ENCODE measurements at regions not wholly inside any gene's neighbourhood (a gene's known extent, or its start where the extent isn't known, plus 50 kb on each side); places are given as distances from the start of the nearest gene placed in this dataset.

DNA sequence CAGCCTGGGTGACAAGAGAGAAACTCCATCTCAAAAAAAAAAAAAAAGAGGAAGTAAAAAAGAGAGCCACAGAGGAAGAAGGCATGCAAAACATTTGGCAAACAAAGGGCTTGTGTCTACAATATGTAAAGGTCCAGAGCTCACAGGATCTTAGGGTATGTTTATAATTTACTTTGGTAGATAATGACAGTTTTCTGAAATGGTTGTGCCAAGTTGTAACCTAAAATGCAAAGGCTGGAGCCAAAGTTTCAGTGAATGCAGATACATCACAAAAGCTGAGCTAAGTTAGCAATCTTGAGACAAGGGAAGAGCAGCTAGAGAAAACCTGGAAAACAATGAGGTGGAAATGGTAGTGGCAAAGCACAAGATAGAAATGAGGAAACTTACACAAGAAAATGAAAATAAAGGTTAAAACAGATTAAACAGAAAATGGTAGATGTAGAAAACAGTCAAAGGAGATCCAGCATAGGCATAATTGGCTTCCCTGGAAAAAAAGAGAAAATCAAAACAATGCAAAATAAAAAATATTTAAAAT is 77.5 kb upstream of the HK2 start:
- TF ChIP-seq, protein P1, sequence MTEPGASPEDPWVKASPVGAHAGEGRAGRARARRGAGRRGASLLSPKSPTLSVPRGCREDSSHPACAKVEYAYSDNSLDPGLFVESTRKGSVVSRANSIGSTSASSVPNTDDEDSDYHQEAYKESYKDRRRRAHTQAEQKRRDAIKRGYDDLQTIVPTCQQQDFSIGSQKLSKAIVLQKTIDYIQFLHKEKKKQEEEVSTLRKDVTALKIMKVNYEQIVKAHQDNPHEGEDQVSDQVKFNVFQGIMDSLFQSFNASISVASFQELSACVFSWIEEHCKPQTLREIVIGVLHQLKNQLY (CRISPR knock-in tag; IDR thresholded peaks at IDR 0.05) = no peak
- TF ChIP-seq, protein P2, sequence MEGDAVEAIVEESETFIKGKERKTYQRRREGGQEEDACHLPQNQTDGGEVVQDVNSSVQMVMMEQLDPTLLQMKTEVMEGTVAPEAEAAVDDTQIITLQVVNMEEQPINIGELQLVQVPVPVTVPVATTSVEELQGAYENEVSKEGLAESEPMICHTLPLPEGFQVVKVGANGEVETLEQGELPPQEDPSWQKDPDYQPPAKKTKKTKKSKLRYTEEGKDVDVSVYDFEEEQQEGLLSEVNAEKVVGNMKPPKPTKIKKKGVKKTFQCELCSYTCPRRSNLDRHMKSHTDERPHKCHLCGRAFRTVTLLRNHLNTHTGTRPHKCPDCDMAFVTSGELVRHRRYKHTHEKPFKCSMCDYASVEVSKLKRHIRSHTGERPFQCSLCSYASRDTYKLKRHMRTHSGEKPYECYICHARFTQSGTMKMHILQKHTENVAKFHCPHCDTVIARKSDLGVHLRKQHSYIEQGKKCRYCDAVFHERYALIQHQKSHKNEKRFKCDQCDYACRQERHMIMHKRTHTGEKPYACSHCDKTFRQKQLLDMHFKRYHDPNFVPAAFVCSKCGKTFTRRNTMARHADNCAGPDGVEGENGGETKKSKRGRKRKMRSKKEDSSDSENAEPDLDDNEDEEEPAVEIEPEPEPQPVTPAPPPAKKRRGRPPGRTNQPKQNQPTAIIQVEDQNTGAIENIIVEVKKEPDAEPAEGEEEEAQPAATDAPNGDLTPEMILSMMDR (IDR thresholded peaks at IDR 0.05) = no peak
- no peak for TF ChIP-seq NR3C1 (CRISPR knock-in tag; conservative IDR thresholded peaks at IDR 0.05; ENCODE audit: low read depth)
- no peak for TF ChIP-seq JUN (CRISPR knock-in tag; IDR thresholded peaks at IDR 0.05)
- no peak for TF ChIP-seq ZNF416 (CRISPR knock-in tag; IDR thresholded peaks at IDR 0.05)
- TF ChIP-seq TEAD4 (CRISPR knock-in tag; IDR thresholded peaks at IDR 0.05) = no peak
- no peak for TF ChIP-seq HMGA2 (CRISPR knock-in tag; IDR thresholded peaks at IDR 0.05)
- TF ChIP-seq, protein P3, sequence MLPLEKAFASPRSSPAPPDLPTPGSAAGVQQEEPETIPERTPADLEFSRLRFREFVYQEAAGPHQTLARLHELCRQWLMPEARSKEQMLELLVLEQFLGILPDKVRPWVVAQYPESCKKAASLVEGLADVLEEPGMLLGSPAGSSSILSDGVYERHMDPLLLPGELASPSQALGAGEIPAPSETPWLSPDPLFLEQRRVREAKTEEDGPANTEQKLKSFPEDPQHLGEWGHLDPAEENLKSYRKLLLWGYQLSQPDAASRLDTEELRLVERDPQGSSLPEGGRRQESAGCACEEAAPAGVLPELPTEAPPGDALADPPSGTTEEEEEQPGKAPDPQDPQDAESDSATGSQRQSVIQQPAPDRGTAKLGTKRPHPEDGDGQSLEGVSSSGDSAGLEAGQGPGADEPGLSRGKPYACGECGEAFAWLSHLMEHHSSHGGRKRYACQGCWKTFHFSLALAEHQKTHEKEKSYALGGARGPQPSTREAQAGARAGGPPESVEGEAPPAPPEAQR (CRISPR knock-in tag; IDR thresholded peaks at IDR 0.05) = no peak
- TF ChIP-seq, protein P4, sequence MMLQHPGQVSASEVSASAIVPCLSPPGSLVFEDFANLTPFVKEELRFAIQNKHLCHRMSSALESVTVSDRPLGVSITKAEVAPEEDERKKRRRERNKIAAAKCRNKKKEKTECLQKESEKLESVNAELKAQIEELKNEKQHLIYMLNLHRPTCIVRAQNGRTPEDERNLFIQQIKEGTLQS (CRISPR knock-in tag; conservative IDR thresholded peaks at IDR 0.05) = no peak
- TF ChIP-seq KAT7 (CRISPR knock-in tag; IDR thresholded peaks at IDR 0.05; ENCODE audit: borderline replicate concordance) = no peak
- no peak for TF ChIP-seq OVOL2 (CRISPR knock-in tag; IDR thresholded peaks at IDR 0.05; ENCODE audit: borderline replicate concordance)
- no peak for TF ChIP-seq ZBTB21 (CRISPR knock-in tag; IDR thresholded peaks at IDR 0.05; ENCODE audit: borderline replicate concordance)
- TF ChIP-seq, protein P5, sequence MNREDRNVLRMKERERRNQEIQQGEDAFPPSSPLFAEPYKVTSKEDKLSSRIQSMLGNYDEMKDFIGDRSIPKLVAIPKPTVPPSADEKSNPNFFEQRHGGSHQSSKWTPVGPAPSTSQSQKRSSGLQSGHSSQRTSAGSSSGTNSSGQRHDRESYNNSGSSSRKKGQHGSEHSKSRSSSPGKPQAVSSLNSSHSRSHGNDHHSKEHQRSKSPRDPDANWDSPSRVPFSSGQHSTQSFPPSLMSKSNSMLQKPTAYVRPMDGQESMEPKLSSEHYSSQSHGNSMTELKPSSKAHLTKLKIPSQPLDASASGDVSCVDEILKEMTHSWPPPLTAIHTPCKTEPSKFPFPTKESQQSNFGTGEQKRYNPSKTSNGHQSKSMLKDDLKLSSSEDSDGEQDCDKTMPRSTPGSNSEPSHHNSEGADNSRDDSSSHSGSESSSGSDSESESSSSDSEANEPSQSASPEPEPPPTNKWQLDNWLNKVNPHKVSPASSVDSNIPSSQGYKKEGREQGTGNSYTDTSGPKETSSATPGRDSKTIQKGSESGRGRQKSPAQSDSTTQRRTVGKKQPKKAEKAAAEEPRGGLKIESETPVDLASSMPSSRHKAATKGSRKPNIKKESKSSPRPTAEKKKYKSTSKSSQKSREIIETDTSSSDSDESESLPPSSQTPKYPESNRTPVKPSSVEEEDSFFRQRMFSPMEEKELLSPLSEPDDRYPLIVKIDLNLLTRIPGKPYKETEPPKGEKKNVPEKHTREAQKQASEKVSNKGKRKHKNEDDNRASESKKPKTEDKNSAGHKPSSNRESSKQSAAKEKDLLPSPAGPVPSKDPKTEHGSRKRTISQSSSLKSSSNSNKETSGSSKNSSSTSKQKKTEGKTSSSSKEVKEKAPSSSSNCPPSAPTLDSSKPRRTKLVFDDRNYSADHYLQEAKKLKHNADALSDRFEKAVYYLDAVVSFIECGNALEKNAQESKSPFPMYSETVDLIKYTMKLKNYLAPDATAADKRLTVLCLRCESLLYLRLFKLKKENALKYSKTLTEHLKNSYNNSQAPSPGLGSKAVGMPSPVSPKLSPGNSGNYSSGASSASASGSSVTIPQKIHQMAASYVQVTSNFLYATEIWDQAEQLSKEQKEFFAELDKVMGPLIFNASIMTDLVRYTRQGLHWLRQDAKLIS (CRISPR knock-in tag; IDR thresholded peaks at IDR 0.05; ENCODE audit: borderline replicate concordance) = no peak
- TF ChIP-seq, protein P6, sequence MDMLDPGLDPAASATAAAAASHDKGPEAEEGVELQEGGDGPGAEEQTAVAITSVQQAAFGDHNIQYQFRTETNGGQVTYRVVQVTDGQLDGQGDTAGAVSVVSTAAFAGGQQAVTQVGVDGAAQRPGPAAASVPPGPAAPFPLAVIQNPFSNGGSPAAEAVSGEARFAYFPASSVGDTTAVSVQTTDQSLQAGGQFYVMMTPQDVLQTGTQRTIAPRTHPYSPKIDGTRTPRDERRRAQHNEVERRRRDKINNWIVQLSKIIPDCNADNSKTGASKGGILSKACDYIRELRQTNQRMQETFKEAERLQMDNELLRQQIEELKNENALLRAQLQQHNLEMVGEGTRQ (CRISPR knock-in tag; IDR thresholded peaks at IDR 0.05) = no peak
